Esophagus muscularis mucosa (tissue), 4 donors: ENCODE measurements at regions not wholly inside any gene's neighbourhood (a gene's known extent, or its start where the extent isn't known, plus 50 kb on each side); places are given as distances from the start of the nearest gene placed in this dataset.
A peak's percentile ranks its signal among the peaks of the same experiment; 100 is the strongest.

Source experiments
- DNase-seq: peaks from one replicate; pipeline ENCODE4 v3.0.0-alpha.2; 2017; ENCODE audit errors: extremely low spot score
- H3K27ac ChIP-seq, 4 donors: fragments of 200-600 bp; sonication (generic); replicated peaks in 1 of 4; 1 replicate in 3 of 4; 2 replicates in 1 of 4; pipeline ENCODE4 v1.5.1; 2016 to 2019; ENCODE audit warnings: mild to moderate bottlenecking in 1 of 4
- H3K27me3 ChIP-seq, 4 donors: fragments of 200-600 bp; sonication (generic); one replicate each; pipeline versions ENCODE4 v1.5.1 to v1.6.0; 2016 to 2019
- H3K36me3 ChIP-seq, 4 donors: fragments of 200-600 bp; sonication (generic); one replicate each; pipeline ENCODE4 v1.5.1; 2016 to 2019
- H3K4me1 ChIP-seq, 4 donors: fragments of 200-600 bp; sonication (generic); one replicate each; pipeline ENCODE4 v1.5.1; 2016 to 2019
- H3K4me3 ChIP-seq, 4 donors: fragments of 200-600 bp; sonication (generic); 1 replicate in 2 of 4; 2 replicates in 2 of 4; pipeline ENCODE4 v1.5.1; 2016 to 2019; ENCODE audit warnings: mild to moderate bottlenecking in 4 of 4, moderate library complexity in 1 of 4
- H3K9me3 ChIP-seq, 4 donors: fragments of 200-600 bp; sonication (generic); 1 replicate in 3 of 4; 2 replicates in 1 of 4; pipeline ENCODE4 v1.5.1; 2016 to 2019
- EP300 ChIP-seq: sonication (generic); formaldehyde crosslinking; IDR thresholded peaks from one replicate; pipeline ENCODE4 v1.6.1; 2017; ENCODE audit warnings: antibody characterized with exemption
- POLR2A ChIP-seq: fragments of 450-650 bp; IDR thresholded peaks from one replicate; pipeline ENCODE4 v1.6.1; 2017; ENCODE audit warnings: antibody characterized with exemption, moderate library complexity, mild to moderate bottlenecking, low read depth
- POLR2AphosphoS5 ChIP-seq, 2 donors: sonication (generic); formaldehyde crosslinking; IDR thresholded peaks; one replicate each; pipeline ENCODE4 v1.6.1; 2017; ENCODE audit warnings: antibody characterized with exemption in 2 of 2
- WGBS: methylation state at CpG from one replicate; pipeline ENCODE4 v1.1.5; 2018; 5-methylcytosine and 5-hydroxymethylcytosine counted together
- intact Hi-C: fragments of 100-400 bp; cut with DNase I; formaldehyde crosslinking; loops from one replicate; pipeline ENCODE4 v1.15.1; 2023
- TF ChIP-seq, protein P1 (sequence below), 3 experiments: fragments of 200-600 bp in 2 of 3; fragments of 450-650 bp in 1 of 3; sonication (generic) in 2 of 3; IDR thresholded peaks; one replicate each; pipeline ENCODE4 v1.5.1; 2017 to 2019; ENCODE audit warnings: antibody characterized with exemption in 3 of 3, mild to moderate bottlenecking in 2 of 3, moderate library complexity in 1 of 3

DNA sequence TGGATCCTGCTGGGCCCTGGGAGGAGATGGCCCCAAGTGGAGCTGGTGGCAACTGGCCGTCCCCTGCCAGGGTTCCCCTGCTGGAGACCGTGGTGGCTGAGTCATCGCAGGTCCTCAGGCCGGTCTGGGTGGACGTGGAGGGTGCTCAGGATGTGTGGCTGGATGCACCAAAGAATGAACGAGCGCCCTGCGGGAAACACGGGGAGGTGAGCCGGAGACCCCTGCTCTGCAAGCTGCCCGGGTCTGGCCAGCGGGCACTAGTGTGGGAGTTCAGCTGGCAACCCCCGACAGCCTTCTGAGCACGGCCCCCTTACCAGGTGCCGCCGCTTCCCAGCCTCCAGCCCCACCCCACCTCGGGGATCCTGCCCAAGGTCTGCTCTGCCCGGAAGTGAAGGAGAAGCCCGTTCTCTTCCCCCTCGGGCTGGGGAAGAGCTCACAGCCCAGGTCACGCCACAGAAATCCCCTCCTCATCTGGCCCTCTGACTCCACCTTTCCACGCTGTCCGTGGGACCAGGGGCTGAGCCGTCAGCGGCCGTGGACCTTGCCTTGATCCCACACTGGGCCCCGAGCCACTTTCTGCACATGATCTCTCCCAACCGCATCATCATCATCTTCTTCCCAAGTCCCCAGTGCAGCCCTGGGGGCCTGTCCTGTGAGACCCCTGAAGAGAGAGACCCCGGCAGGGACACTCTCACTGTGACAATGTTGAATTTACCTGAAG lies 165.5 kb downstream of the KIF26A start:
- peaks cover 0 to 4% (median 0%) of the 10 kb centered on the region in 4 donors for H3K4me1 ChIP-seq
- TF ChIP-seq POLR2A (no peak), POLR2AphosphoS5 (IDR thresholded peaks at IDR 0.05) (no peak), EP300 (no peak)
- TF ChIP-seq, protein P1, sequence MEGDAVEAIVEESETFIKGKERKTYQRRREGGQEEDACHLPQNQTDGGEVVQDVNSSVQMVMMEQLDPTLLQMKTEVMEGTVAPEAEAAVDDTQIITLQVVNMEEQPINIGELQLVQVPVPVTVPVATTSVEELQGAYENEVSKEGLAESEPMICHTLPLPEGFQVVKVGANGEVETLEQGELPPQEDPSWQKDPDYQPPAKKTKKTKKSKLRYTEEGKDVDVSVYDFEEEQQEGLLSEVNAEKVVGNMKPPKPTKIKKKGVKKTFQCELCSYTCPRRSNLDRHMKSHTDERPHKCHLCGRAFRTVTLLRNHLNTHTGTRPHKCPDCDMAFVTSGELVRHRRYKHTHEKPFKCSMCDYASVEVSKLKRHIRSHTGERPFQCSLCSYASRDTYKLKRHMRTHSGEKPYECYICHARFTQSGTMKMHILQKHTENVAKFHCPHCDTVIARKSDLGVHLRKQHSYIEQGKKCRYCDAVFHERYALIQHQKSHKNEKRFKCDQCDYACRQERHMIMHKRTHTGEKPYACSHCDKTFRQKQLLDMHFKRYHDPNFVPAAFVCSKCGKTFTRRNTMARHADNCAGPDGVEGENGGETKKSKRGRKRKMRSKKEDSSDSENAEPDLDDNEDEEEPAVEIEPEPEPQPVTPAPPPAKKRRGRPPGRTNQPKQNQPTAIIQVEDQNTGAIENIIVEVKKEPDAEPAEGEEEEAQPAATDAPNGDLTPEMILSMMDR (IDR thresholded peaks at IDR 0.05), result no peak
- intact Hi-C loops, result no loop called here
- H3K27ac ChIP-seq, result no peak overlapping the region
- no peaks in the 10 kb centered on the region for H3K9me3 ChIP-seq
- H3K27me3 ChIP-seq, result peaks cover 0 to 40% (median 0%) of the 10 kb centered on the region in 4 donors
- DNase-seq, result no peak
- no peaks in the 10 kb centered on the region for H3K36me3 ChIP-seq
- no peak overlapping the region for H3K4me3 ChIP-seq
- 88% methylated on average over 22 of the region's 29 CpGs for WGBS

DNA sequence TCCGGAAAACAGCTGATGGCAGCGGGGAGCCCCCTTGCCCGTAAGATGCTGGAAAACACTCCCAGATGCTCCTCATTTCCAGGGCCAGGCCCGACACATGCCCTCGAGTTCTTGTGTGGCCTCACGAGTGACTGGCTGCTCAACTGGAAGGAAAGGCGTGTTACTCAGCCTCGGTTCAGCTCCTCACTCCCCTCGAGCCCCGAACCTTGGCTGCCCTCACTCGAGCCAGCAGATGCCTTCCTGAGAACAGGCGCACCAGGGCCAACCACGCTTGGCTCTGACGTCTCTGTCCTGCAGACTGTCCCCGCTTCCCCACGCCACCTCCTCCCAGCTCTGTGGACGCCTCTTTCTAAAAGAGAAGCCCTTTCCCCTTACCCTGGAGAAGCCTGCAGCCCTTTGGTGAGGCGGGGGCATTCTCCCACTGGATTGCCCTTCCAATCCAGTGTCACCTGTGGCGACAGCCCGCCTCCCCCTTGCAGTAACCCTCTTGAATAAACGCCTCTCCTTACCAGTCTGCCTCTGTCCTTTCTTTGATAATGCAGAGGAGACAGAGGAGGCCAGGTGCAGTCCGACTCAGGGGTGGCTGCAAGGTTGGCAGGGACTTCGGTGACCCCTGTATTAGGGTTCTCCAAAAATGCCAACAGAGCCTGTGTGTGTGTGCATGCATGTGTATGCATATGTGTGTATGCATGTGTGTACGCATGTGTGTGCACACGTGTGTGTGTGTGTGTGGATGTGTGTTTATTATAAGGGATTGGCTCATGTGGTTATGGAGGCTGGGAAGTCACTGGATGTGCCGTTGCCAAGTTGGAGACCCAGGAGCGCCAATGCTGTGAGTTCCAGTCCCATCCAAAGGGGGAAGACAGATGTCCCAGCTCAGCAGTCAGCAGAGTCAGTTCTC lies 166.3 kb downstream of the KIF26A start:
- Histone ChIP-seq H3K36me3 (no peaks in the 10 kb centered on the region), H3K9me3 (no peaks in the 10 kb centered on the region), H3K27ac (no peak overlapping the region), H3K4me1 (peaks cover 0 to 4% (median 0%) of the 10 kb centered on the region in 4 donors), H3K4me3 (no peak overlapping the region), H3K27me3 (peaks cover 0 to 40% (median 0%) of the 10 kb centered on the region in 4 donors)
- WGBS, result 67% methylated on average over 25 of the region's 27 CpGs
- TF ChIP-seq EP300, result no peak
- peak in 1 of 2 donors; percentile 42 for TF ChIP-seq POLR2AphosphoS5 (IDR thresholded peaks at IDR 0.05)
- no peak for DNase-seq
- intact Hi-C loops, result no loop called here

DNA sequence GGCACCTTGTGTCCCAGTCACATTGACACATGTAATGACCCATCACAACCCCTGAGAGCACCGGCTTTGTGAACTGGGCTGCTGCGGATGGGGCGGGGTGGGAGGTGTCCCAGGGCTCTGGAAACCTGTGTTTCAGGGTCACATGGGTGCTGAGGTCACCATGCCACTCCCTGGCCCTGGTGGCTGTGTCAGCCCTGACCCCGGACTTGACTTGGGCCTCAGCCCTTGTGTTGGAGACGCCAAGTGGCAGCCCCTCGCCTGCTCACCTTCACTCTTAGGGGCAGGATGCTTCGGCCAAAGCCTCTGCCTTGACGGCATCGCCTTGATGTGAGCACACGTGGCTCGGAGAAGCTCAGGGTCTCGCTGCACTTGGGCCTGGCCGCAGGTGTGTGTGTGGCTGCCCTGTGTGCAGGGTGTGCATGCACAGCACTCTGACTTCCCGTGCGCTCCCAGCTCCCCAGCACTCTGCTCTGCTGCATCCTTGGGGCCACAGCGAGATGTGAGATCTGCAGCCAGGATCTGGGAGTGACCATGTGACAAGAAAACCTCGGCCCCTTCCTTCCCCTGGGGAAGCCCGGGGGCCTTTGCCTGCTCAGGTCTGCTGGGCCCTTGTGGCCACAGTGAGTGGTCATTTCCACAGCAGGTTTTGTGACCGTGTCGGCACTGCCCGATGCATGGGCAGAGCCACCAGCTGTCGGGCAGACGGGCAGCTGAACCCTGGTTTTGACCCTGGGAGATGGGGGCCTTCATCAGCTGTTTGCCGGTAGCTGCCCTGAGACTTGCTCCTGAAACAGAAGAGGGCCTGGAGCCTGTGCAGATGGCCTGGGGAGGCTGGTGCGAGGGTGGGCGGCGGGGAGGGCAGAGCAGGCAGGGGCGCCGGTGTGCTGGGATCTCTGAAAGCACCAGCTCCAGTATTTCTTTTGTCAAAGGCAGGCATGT lies 167.4 kb downstream of the KIF26A start:
- Histone ChIP-seq H3K9me3 (peaks cover 0 to 5% (median 0%) of the 10 kb centered on the region in 4 donors), H3K4me1 (no peaks in the 10 kb centered on the region), H3K27me3 (peaks cover 0 to 40% (median 0%) of the 10 kb centered on the region in 4 donors), H3K27ac (no peak overlapping the region), H3K36me3 (no peaks in the 10 kb centered on the region), H3K4me3 (no peak overlapping the region)
- WGBS, result 83% methylated on average over 8 of the region's 29 CpGs
- no peak for DNase-seq
- no peak for TF ChIP-seq POLR2A
- TF ChIP-seq EP300, result no peak
- no peak for TF ChIP-seq POLR2AphosphoS5 (IDR thresholded peaks at IDR 0.05)
- TF ChIP-seq, protein P1 (IDR thresholded peaks at IDR 0.05), result no peak
- intact Hi-C loops, result no loop called here

DNA sequence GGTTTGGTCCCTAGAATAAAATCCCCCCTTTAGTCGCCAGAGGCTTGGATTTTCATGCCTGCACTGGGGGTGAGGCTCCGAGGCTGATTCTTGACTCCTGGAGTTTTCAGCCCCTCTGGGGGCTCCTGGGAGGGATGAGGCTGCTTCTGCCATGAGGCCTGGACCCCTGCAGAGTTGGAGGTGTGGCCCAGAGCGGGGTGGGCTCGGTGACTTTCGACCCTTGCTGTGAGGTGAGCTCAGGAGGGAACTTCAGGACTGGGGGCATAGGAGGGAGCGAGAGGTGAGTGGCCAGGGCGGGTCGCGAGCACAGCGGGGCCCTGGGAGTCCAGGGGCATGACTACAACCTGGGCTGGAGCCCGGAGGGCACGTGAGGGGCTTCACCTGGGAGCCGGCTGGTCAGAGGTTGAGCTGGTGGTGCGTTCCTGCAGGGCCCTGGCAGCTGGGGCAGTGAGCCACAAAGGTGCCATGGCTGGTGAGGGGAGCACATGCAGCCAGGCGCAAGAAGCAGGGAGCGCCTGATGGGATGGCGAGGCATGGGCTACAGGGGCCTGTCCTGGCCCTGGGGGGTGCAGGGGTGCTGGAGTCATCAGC lies 168.2 kb downstream of the KIF26A start:
- no peak for DNase-seq
- H3K4me3 ChIP-seq, result no peak overlapping the region
- intact Hi-C loops, result no loop called here
- peaks cover 0 to 40% (median 0%) of the 10 kb centered on the region in 4 donors for H3K27me3 ChIP-seq
- TF ChIP-seq, protein P1 (IDR thresholded peaks at IDR 0.05), result no peak
- TF ChIP-seq POLR2A, result no peak
- TF ChIP-seq EP300, result no peak
- TF ChIP-seq POLR2AphosphoS5 (IDR thresholded peaks at IDR 0.05), result no peak
- H3K36me3 ChIP-seq, result no peaks in the 10 kb centered on the region
- 72% methylated on average over 13 of the region's 17 CpGs for WGBS
- H3K9me3 ChIP-seq, result peaks cover 0 to 10% (median 2%) of the 10 kb centered on the region in 4 donors
- no peak overlapping the region for H3K27ac ChIP-seq
- no peaks in the 10 kb centered on the region for H3K4me1 ChIP-seq
